ENCODE measurements at regions not wholly inside any gene's neighbourhood (a gene's known extent, or its start where the extent isn't known, plus 50 kb on each side); places are given as distances from the start of the nearest gene placed in this dataset.
A peak's percentile ranks its signal among the peaks of the same experiment; 100 is the strongest.

DNA sequence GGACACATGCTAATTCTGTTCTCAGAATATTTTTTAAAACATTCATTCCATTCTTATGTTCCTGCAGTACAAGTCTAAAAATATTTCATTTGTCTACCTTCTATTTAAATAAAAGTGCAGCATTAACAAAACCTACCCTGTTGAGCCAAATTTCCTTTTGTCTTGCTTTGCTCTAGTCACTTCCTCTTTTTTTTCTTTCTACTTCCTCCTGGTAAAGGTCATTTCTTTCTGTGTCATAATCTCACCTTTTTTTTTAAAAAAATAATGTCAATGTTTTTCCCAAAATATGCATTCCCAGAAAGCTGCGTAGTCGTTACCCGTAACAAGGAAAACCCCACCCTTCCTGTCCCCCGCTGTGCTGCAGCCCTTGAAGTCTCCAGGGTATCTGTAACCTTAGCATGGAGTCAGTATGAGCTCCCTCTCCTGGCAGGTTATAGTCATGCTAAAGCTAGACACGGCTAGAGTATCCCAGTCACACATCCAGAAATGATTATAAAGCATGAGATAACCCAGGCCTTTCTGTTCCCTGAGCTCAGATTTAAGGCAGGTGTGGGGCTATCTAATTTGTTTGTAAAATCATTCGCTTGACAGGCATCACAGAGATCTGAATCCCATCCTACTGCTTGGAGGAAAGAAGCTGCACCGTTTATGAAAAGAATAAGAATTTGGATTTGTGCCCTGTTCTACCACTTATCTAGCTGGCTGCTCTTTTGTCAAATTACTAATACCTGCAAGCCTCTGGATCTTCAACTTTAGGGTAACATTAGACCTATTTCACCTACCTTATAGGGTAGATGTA lies 51.1 kb upstream of the EED start:
- peaks cover 6% of the 10 kb centered on the region for H3K36me3 Mint-ChIP-seq (ENCODE audit: low read depth)
- DNase-seq = peak; percentile 16 to 30 (median 27)
- H3K4me3 Mint-ChIP-seq = peak overlapping the region; percentile 85
- H3K27ac Mint-ChIP-seq = peak overlapping the region; percentile 90
- H3K27me3 Mint-ChIP-seq = no peaks in the 10 kb centered on the region
- H3K4me1 Mint-ChIP-seq = peaks cover 13% of the 10 kb centered on the region
- H3K9me3 ChIP-seq (ENCODE audit: control insufficient read depth, low read length, poor library complexity, severe bottlenecking) = no peaks in the 10 kb centered on the region
- peak; percentile 99 for ATAC-seq

DNA sequence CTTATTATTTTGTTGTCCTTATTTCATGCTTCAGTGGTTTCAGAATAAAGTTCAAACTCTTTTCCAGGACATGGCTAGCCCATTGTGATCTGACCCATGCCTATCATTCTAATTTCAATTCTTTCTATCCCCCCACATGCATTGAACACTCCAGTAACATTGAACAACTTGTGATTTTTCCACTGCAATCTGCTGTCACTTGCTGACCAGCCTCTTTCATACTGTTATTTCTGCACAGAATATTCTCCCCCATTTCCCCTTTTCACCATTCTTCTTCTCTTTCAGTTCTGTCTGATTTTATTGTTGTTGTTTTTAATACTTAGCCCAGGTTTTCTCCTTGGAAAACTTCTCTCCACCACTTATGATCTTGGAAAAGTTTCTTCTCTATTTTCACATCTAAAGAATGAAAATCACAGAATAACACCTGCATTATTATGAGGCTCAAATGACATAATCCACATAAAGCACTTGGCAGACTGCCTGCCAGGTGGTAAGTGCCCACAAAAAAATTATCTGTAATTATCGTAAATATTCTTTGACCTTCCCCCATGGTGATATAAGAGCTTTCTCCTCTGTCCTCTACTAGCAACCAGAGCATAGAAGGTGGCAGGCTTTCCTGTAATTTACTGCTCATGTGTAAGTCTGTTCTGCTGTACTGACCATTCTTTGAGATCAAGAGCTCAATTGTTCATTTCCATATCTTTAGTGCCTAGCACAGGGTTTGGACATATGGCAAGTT lies 51.9 kb upstream of the EED start:
- Mint-ChIP-seq H3K4me1 (peaks cover 13% of the 10 kb centered on the region), H3K36me3 (ENCODE audit: low read depth) (peaks cover 6% of the 10 kb centered on the region), H3K27ac (peak overlapping the region; percentile 90), H3K4me3 (peak overlapping the region; percentile 85), H3K27me3 (no peaks in the 10 kb centered on the region)
- DNase-seq = no peak
- H3K9me3 ChIP-seq (ENCODE audit: control insufficient read depth, low read length, poor library complexity, severe bottlenecking) = no peaks in the 10 kb centered on the region
- no peak for ATAC-seq

DNA sequence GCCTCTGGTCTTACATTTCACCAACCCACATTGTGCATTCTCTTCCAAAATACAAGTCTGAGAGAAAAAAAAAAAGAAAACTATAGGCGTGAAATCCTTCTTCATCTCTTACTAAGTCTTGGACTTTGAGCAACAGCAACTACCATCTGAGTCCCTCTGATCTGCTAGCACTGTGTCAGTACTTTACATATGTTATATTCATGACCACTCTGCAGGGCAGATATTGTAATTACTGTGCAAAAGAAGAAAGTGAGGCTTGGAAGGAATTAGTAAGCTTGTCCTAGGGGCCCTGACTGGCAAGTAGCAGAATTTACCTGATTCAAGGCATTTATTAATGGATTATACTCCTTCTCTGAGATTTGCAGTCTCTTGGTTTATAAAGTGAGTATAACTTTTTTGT lies 52.7 kb upstream of the EED start:
- Mint-ChIP-seq H3K4me1 (peaks cover 13% of the 10 kb centered on the region), H3K27ac (no peak overlapping the region), H3K36me3 (ENCODE audit: low read depth) (peaks cover 6% of the 10 kb centered on the region), H3K4me3 (no peak overlapping the region), H3K27me3 (no peaks in the 10 kb centered on the region)
- DNase-seq (no peak), ATAC-seq (no peak)
- H3K9me3 ChIP-seq (ENCODE audit: control insufficient read depth, low read length, poor library complexity, severe bottlenecking) = no peaks in the 10 kb centered on the region

DNA sequence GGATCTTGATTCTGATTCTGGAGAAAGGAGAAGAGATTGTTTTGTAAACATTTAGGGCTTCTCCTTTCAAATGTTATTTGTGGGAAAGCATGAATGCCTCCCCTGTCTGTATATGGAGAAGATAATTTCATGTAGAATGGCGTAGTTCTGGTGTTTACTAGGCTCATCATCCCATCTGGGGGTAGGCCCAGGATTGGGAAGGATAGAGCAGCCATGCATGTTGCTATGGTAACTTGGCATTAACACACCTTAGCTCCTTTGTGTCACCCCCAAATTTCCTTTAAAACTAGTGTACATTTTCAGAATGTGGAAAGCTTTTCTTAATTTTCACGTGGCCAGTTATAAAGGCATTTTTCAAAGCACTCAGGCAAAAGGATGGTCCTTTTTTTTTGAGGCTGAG lies 57.5 kb upstream of the EED start:
- H3K27me3 Mint-ChIP-seq = no peaks in the 10 kb centered on the region
- no peaks in the 10 kb centered on the region for H3K9me3 ChIP-seq (ENCODE audit: control insufficient read depth, low read length, poor library complexity, severe bottlenecking)
- H3K4me3 Mint-ChIP-seq = no peak overlapping the region
- no peak overlapping the region for H3K27ac Mint-ChIP-seq
- H3K36me3 Mint-ChIP-seq (ENCODE audit: low read depth) = peaks cover 6% of the 10 kb centered on the region
- H3K4me1 Mint-ChIP-seq = peaks cover 2% of the 10 kb centered on the region
- ATAC-seq = no peak
- no peak for DNase-seq

DNA sequence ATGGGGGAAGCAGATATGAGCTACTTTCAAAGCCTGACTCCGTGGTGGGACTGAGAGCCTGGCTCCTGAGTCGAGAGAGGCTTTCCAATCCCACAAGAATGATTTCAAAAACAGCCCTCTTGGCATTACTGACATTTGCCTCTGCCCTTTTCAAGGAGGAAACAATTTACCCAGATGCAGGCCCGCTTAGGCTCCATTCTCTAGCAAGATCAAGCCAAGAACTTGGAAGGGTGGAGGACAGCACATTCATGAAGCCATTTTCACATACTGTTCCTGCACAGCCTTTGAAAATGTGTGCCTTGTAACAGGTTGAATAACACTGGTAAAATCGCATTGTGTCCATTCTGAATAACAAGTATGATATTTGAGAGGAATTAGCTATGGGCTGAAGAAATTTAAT lies 58.2 kb upstream of the EED start:
- no peak for DNase-seq
- Mint-ChIP-seq H3K27me3 (no peaks in the 10 kb centered on the region), H3K4me1 (peaks cover 2% of the 10 kb centered on the region), H3K4me3 (no peak overlapping the region), H3K36me3 (ENCODE audit: low read depth) (peaks cover 6% of the 10 kb centered on the region), H3K27ac (no peak overlapping the region)
- H3K9me3 ChIP-seq (ENCODE audit: control insufficient read depth, low read length, poor library complexity, severe bottlenecking) = no peaks in the 10 kb centered on the region
- ATAC-seq = no peak

DNA sequence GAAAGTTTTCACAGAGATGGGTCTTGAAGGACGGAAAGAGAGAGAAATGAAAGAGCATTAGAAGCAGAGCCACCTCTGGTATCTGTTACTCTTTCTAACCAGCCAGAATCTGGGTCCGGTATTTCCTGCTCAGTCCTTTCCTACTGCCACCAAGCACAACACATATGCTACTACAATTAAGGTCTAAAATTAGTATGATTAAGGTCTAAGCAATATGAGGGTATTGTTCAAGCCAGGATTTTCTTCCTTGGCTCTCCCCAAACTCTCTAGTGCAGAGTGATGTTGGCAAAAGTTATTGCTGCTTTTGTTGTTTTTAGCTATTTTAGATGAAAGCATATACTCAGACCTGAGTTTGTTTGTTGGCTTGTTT lies 59.2 kb upstream of the EED start:
- no peaks in the 10 kb centered on the region for H3K9me3 ChIP-seq (ENCODE audit: control insufficient read depth, low read length, poor library complexity, severe bottlenecking)
- Mint-ChIP-seq H3K27ac (no peak overlapping the region), H3K36me3 (ENCODE audit: low read depth) (peaks cover 2% of the 10 kb centered on the region), H3K27me3 (no peaks in the 10 kb centered on the region), H3K4me1 (no peaks in the 10 kb centered on the region), H3K4me3 (no peak overlapping the region)
- DNase-seq (no peak), ATAC-seq (no peak)

DNA sequence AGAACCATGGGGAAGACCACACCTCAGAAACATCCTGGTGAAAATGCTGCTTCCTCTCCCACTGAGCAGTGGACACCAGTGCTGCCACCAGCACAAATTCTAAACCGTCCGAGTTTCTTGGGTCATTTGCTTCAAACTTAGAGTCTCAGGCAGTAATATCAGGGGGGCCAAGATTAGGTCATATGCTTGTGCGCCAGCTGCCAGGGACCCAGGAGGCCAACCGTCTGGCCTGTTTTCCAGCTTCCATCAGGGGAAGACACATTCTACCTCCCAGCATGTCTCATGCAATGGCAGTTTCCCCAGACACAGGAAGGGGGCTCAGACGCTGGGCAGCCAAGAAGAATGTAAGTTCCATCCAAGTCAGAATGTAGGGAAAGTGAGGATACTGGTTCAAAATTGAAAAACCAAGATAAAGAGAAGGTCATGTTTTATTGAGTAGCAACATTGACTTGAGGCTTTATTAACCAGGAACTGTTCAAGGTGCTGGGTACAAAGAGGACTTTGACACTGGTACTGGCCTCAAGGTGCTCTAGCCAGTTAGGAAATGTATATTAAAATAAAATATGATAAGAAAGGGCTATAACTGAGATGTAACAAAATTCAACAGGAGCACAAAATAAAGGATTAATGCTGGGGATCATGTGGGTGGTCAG lies 59.7 kb upstream of the EED start:
- Mint-ChIP-seq H3K27me3 (no peaks in the 10 kb centered on the region), H3K27ac (no peak overlapping the region), H3K4me1 (no peaks in the 10 kb centered on the region), H3K36me3 (ENCODE audit: low read depth) (no peaks in the 10 kb centered on the region), H3K4me3 (no peak overlapping the region)
- H3K9me3 ChIP-seq (ENCODE audit: control insufficient read depth, low read length, poor library complexity, severe bottlenecking) = no peaks in the 10 kb centered on the region
- DNase-seq = no peak
- no peak for ATAC-seq

DNA sequence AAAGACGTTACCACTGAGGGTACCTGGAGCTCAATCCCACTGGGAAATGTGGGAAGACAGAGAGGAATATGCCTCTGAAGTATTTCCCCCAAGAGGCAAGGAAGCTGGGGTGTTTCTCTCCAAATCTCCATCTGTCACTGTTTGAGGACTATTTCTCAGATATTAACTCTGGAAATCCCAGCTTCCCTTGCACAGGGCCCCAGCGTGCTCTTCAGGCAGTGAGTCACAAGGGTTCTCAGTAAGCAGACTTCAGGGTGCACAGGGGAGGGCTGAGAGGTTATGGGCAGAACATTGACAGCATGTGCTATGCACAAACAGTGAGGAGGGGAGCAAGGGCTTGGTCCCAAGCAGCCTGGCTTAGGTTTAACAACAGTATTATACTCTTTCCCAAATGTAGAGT lies 60.9 kb upstream of the EED start:
- Mint-ChIP-seq H3K36me3 (ENCODE audit: low read depth) (no peaks in the 10 kb centered on the region), H3K27me3 (no peaks in the 10 kb centered on the region), H3K4me1 (no peaks in the 10 kb centered on the region), H3K4me3 (no peak overlapping the region), H3K27ac (no peak overlapping the region)
- H3K9me3 ChIP-seq (ENCODE audit: control insufficient read depth, low read length, poor library complexity, severe bottlenecking) = no peaks in the 10 kb centered on the region
- DNase-seq (no peak), ATAC-seq (no peak)

DNA sequence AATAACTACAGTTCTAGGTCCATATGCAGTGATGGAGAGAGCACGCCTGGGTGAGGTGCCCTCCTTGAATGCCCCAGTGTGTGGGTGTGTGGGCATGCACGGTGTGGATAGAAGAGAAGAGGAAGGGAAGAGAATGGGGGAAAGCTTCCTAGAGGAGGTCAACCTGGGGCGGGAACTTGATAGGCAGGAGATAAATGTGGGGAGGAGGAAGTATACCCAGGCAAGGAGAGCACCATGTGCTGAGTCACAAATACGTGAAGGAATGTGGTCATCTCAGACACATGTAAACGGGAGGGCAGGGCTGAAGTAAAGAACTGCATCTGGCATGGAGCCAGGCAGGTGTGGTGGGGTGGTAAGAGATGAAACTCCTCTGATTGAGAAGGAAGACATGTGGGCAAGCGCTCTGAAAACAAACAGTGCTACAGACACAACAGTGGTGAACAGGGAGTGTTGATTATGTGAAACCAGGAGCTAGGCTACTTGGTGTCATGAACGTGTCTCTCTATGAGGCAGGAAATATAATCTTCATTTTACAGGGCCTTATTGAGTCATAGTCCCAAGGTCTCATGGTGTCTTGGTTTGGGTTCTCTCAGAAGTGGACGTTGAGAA lies 61.5 kb upstream of the EED start:
- no peaks in the 10 kb centered on the region for H3K27me3 Mint-ChIP-seq
- DNase-seq = peak in 1 of 3 donors; percentile 10
- H3K9me3 ChIP-seq (ENCODE audit: control insufficient read depth, low read length, poor library complexity, severe bottlenecking) = no peaks in the 10 kb centered on the region
- no peaks in the 10 kb centered on the region for H3K4me1 Mint-ChIP-seq
- no peak overlapping the region for H3K27ac Mint-ChIP-seq
- no peak overlapping the region for H3K4me3 Mint-ChIP-seq
- peak; percentile 71 for ATAC-seq
- no peaks in the 10 kb centered on the region for H3K36me3 Mint-ChIP-seq (ENCODE audit: low read depth)

DNA sequence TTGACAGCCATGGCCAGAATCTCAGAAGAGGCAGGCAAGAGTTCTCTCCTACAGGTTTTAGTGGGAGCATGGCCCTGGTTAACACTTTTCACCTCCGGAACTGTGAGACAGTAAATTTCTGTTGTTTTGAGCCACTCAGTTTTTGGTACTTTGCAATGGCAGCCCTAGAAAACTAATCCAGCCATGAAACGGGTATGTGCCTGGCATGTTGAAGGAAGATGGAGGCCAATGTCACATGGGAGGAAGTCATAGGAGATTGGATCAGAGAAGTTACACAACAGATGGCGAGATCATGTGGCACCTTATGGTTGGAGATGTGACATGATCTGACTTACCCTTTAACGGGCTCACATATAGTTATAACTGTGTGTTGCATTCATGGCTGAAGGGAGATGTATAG lies 63.2 kb upstream of the EED start:
- ATAC-seq = no peak
- Mint-ChIP-seq H3K36me3 (ENCODE audit: low read depth) (no peaks in the 10 kb centered on the region), H3K27ac (no peak overlapping the region), H3K4me3 (no peak overlapping the region), H3K27me3 (no peaks in the 10 kb centered on the region), H3K4me1 (peaks cover 2% of the 10 kb centered on the region)
- no peak for DNase-seq
- no peaks in the 10 kb centered on the region for H3K9me3 ChIP-seq (ENCODE audit: control insufficient read depth, low read length, poor library complexity, severe bottlenecking)

DNA sequence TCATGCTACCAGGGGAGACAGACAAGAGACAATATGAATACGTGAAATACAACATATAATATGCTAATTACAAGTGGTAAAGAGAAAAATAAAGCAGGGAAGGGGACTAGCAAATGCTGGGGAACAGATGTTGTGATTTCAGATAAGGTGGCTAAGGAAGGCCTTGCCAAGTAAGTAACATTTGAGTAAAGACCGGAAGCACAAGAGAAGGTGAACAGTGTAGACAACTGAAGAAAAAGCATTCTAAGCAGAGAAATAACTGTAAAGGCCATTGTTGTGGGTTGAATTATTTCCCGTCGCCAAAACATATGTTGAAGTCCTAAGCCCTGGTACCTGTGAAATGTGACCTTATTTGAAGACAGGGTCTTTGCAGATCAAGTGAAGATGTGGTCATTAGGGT lies 63.7 kb upstream of the EED start:
- H3K27ac Mint-ChIP-seq = no peak overlapping the region
- peaks cover 2% of the 10 kb centered on the region for H3K27me3 Mint-ChIP-seq
- DNase-seq = no peak
- peaks cover 6% of the 10 kb centered on the region for H3K4me1 Mint-ChIP-seq
- no peaks in the 10 kb centered on the region for H3K36me3 Mint-ChIP-seq (ENCODE audit: low read depth)
- H3K9me3 ChIP-seq (ENCODE audit: control insufficient read depth, low read length, poor library complexity, severe bottlenecking) = no peaks in the 10 kb centered on the region
- ATAC-seq = no peak
- no peak overlapping the region for H3K4me3 Mint-ChIP-seq

DNA sequence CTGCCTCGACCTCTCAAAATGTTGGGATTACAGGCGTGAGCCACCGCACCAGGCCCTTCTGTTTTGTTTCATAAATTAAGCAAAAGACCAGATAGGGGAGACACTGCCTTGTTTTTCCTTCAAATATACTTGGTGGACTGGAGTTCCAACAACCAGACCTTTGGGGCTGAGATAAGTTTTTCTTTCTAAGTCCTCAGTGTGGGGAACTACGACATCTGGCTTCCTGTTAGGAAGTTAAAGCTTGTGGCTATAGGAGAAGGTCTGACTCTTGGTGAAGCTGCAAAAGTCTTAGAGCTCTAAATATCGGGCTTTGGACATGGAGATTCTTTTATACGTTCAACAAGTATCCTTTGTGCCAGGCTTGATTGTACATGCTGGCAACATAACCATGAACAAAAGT lies 64.1 kb upstream of the EED start:
- no peak for ATAC-seq
- H3K9me3 ChIP-seq (ENCODE audit: control insufficient read depth, low read length, poor library complexity, severe bottlenecking) = no peaks in the 10 kb centered on the region
- Mint-ChIP-seq H3K4me1 (peaks cover 6% of the 10 kb centered on the region), H3K4me3 (no peak overlapping the region), H3K27me3 (peaks cover 4% of the 10 kb centered on the region), H3K36me3 (ENCODE audit: low read depth) (no peaks in the 10 kb centered on the region), H3K27ac (no peak overlapping the region)
- no peak for DNase-seq

DNA sequence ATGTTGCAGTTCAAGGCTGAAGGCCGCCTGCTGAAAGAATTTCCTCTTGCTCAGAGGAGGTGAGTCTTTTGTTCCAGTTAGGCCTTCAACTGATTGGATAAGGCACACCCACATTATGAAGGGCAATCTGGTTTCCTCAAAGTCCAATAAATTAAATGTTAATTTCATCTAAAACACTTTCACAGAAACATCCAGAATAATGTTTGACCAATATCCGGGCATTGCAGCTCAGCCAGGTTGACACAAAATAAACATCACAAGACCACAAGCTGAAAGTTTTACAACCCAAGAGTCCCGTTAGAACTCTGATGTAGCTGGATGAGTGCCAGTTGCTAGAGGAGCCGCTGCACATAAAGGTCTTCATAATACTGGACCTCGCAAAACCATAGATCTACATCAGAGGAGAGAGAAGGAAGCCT lies 64.9 kb upstream of the EED start:
- ATAC-seq = no peak
- Mint-ChIP-seq H3K4me3 (no peak overlapping the region), H3K36me3 (ENCODE audit: low read depth) (no peaks in the 10 kb centered on the region)

More for the DNA sequence above, 64.9 kb upstream of the EED start:
- DNase-seq = no peak
- Mint-ChIP-seq H3K27ac (no peak overlapping the region), H3K27me3 (peaks cover 4% of the 10 kb centered on the region), H3K4me1 (peaks cover 6% of the 10 kb centered on the region)
- H3K9me3 ChIP-seq (ENCODE audit: control insufficient read depth, low read length, poor library complexity, severe bottlenecking) = no peaks in the 10 kb centered on the region
